G401 (cell line): ENCODE measurements at regions not wholly inside any gene's neighbourhood (a gene's known extent, or its start where the extent isn't known, plus 50 kb on each side); places are given as distances from the start of the nearest gene placed in this dataset.
"Not testable (repeated sequence)": the region's sequence is repeated elsewhere in the genome, so short reads cannot be mapped to it uniquely, and the experiment has no call there.

ENCODE experiments used
- DNase-seq: peaks from one replicate; pipeline ENCODE4 v3.0.0-alpha.2; 2015; ENCODE audit warnings: low spot score
- in situ Hi-C: cut with HindIII; loops from 2 replicates; pipeline ENCODE4 v1.10.0; 2016; ENCODE audit warnings: low sequenced_read_pairs, mixed read lengths

DNA sequence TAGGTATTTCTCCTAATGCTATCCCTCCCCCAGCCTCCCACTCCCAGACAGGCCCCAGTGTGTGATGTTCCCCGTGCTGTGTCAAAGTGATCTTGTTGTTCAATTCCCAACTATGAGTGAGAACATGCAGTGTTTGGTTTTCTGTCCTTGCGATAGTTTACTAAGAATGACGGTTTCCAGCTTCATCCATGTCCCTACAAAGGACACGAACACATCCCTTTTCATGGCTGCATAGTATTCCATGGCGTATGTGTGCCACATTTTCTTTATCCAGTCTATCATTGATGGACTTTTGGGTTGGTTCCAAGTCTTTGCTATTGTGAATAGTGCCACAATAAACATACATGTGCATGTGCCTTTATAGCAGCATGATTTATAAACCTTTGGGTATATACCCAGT is 999.3 kb upstream of the ZEB2 start:
- DNase-seq, in situ Hi-C loops: not testable (repeated sequence)

DNA sequence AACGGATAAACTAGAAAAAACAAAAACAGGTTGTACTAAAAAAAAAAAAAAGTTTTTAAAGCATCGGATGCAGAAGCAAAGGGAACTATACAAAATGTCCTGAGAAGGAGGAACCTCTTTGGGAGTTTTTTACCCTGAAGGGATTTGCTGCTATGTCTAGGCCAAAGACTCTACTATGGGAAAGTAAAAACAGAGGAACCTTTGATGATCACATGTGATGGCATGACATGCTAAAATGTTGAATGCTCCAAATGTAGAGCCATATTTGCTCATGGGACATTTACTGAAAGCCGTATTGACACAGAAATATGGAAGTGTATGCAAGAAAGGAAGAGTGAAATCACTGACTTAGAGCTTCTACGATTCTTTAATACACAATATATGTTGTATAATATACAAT is 992.0 kb upstream of the ZEB2 start:
- in situ Hi-C loops: no loop called here
- no peak for DNase-seq

DNA sequence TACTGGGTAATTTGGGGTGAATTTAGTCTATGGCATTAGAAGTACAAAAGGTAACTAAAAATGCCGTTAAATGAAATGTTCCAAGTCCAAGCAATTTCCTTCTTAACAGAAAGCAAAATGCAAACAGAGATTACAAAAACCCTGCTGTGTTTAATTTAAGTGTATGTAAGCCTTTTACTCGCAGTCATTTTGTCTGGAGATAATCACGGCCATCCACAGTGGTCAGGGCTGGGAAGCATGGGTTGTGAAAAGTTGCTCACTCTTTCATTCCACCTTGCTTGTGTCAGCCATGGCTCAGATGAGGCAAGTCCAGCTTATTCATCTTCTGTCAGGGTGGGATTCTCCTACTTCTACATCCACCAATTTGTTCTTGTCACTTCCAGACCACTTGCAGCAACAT is 983.6 kb upstream of the ZEB2 start:
- no peak for DNase-seq
- in situ Hi-C loops: no loop called here

DNA sequence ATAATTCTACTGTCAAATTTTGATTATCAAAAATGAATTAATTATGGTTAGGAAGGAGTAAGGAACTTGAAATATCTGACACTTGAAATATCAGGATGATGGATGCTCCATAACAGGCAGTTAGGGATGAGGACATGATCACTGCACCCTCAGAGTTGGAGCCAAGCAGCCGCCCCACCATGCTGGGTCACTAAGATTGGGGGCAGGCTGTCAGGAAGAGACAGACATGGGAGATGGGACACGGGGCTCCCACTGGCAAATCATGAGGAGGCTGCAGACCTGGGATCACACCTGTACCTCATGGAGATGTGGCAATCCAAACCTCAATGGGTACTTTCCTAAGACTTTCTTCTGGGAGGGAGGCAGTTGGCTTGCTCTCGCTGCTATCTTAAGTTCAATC is 982.0 kb upstream of the ZEB2 start:
- in situ Hi-C loops: no loop called here
- DNase-seq: no peak

DNA sequence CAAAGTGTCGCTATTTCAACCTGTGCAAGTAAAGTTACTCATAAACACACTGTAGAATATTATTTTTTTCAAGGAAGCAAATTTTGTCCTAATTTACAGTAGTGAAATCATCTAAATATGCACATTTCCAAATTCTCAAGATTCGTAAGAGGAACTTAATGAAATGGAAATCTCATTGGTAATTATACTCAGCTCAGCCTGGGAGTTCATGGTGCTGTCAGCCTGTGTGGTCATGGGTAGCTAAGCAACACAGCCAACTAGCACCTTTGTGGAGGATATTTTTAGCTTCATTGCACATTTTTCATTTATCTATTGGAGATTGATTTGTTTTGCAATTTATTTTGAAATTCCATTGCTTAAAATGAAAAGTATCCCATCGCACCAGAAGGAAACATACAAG is 975.7 kb upstream of the ZEB2 start:
- in situ Hi-C loops: no loop called here
- DNase-seq: no peak

DNA sequence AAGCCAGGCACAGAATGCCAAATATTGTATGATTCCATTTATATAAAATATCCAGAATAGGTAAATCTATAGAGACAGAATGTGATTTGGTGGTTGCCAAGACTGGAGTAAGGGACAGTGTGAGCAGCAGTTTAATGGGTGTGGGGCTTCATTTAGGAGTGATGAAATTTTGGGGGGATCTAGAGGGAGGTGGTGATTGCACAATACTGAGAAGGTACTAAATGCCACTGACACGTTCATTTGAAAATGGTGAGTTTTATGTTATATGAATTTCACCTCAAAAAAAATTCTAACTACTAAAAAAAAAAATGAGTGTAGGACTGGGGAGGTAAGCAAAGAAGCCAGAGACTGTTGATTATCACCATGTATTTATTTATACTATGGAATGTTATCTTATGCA is 974.5 kb upstream of the ZEB2 start:
- in situ Hi-C loops: no loop called here
- DNase-seq: no peak

DNA sequence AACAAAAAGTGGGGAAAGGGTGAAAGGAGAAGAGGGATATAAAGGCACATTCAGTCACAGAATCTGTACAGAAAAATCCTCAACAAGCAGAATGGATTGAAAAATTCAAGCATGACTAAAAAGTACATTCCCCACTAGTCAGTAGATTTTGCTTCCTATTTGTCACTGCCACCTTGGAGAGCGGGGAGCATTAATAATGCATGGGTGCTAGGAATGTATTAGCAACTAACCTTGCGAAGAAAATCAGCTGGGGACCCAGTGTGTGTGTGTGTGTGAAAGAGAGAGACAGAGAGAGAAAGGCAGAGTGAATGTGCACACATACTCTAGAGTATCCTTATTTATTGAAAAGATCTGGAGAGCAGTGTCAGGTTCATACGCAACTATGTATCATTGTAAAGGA is 968.7 kb upstream of the ZEB2 start:
- in situ Hi-C loops: no loop called here
- no peak for DNase-seq

DNA sequence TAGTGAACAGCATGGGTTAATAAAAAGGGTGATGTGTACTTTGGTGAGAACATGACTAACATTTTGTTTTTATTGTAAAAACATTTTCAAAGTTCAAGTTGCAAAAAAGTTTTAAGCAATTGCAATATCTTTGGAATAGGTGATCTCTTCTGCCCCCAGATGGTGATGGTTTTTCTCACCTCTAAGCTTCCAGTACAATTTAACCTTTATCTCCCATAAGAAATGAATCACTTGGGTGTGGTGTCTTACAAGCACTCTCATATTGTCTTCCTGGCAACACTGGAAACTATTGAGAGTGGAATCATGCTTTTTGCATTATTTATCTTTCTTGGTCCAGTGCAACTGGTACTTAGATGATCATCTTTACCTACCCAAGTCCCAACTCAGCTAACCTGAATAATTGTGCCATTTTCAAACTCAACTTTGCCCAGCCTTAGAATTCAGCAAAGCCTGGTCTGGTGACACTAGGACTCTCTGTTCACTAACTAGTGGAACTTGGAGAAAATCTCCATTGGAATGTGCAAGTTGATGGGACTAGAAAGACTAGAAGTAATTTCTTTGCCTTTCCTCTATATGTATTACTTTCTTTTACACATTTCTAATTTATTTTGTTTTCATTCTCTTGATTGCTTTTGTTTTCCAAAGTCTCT is 964.7 kb upstream of the ZEB2 start:
- in situ Hi-C loops: no loop called here

DNA sequence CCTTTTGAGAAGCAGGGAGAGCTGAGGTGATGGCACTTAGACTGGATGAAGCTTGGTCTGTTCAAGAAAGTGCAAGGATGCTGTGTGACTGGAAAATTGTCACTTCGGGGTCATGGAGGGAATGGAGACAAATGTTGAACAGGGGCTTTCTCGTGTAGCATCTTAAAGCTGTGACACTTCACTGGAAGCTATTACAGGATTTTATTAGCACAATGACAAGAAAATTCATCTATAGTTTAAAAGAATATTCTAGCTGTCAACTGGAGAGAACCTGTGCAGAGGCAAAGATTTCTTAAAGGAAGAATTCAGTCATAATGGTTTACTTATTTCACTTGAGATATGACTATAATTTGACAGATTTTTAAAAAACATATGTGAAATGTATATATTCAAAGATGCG is 963.9 kb upstream of the ZEB2 start:
- in situ Hi-C loops: no loop called here
- DNase-seq: no peak

More for the DNA sequence above, 964.7 kb upstream of the ZEB2 start:
- no peak for DNase-seq

DNA sequence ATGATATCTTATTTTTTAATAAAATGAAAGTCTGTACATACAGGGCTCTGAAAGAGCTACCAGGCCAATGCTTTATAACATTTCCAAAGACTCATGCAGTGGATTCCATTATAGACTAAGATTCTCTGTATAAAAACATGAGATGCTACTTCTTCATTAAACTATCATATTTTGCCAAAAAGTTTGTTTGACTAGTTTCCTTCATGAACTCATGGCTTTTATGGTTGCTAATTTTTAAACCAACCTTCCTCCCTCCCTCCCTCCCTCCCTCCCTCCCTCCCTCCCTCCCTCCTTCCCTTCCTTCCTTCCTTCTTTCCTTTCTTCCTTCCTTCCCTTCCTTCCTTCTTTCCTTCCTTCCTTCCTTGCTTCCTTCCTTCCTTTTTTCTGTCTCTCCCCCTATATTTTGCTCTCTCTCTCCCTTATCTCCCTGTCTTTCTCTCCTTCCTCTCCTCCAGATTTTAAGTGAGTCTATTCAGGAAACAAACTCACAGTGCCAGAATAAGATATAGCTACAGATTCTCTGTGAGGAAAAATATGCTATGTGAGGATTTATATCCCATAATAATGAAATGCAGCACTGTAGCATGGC is 961.5 kb upstream of the ZEB2 start:
- DNase-seq: no peak
- in situ Hi-C loops: no loop called here

DNA sequence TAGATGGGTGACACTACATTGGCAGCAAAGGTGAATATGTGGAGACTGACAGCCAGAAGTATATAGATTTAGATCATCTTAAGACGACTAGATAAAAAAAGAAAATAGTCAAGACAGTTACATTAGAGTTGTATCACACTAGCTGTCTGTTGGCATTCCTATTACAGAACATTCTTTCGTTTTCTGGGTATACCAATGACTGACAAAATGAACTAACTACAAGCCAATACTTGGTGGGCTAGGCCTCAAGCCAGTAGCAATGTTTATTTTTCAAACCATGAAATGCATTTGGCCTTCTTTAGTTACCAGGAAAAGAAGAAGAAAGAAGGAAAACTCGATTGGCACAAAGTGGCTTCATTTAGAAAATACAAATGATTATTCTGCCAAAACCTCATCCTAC is 944.9 kb upstream of the ZEB2 start:
- no peak for DNase-seq
- in situ Hi-C loops: no loop called here

DNA sequence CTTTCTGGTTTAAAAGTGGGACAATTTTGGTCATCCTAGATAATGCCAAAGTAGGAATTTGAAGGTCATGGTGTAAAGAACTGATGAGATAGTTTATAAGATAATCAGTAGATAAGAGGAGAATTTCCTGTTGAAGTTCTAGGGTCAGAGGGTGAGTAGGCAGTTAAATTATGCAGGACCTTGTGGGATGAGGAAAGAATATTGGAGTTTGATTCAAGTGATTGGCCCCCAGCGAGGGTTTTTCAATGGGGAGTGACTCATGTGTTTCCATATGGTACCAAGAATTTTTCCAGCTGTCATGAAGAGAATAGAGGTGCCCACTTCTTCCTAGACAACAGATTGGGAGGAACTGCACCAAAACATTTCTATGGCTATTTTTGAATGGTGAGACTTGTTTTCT is 940.2 kb upstream of the ZEB2 start:
- in situ Hi-C loops: no loop called here

DNA sequence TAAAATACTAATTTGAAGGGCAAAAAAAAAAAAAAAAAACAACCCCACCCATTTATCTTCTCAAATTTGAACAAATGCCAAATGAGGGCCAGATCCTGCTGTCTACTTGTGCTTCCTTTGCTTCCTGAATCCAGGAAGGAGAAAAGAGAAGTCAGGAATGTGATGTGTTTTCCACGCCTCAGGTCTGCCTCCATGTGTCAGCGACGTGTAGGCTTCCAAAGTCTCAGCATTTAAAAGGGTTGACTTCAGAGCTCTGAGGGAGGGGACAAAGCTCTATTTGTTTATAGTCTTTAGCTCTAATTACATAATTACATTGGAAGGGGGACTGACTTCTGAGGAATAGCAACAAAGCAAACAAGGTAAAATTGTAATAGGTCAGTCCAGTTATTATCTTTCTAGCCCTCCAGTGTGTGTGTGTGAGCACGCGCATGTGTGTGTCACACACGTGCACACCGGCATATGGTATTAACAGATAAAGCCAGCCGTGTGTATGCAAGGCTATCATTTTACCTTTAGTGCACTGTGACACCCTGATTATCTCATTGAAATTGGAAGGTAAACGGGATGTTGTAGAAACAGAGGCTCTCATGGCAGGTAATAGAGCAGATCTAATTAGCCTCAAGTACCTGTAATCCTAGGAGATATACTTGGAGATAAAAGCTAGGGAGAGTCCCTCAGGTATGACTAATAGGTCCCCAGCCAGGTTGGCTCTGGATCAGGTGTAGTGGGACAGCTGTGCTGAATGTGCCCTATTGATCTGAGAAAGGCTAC is 911.4 kb upstream of the ZEB2 start:
- no peak for DNase-seq
- in situ Hi-C loops: no loop called here

More for the DNA sequence above, 940.2 kb upstream of the ZEB2 start:
- DNase-seq: no peak

DNA sequence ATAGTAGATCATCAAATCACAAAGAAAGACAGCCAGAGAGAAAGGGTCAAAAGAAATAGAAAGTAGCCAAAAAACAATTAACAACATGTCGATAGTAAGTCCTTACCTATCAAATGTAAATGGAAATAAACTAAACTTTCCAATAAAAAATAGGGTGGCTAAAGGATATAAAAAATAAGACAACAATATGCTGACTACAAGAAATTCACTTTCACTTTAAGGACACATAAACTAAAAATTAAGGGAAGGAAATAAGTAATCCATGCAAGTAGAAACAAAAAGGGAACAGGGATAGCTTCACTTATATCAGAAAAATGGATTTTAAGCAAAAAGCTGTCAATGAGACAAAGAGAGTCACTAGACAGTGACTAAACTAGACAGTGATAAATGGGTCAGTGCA is 903.9 kb upstream of the ZEB2 start:
- DNase-seq: no peak
- in situ Hi-C loops: no loop called here

DNA sequence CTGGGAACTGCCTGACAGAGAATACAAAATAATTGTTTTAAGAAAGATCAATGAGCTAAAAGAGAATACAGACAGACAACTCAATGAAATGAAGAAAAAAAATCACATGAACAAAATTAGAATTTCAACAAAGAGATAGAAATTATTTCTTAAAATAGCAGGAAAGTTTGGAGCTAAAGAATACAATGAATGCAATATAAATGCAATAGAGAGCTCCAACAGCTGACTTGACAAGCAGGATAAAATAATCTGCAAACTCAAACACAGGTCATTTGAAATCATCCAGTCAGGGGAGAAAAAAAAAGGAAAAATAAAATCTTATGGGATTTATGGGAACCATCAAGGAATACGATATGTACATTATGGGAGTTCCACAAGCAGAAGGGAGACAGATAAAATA is 902.7 kb upstream of the ZEB2 start:
- no peak for DNase-seq
- in situ Hi-C loops: no loop called here

DNA sequence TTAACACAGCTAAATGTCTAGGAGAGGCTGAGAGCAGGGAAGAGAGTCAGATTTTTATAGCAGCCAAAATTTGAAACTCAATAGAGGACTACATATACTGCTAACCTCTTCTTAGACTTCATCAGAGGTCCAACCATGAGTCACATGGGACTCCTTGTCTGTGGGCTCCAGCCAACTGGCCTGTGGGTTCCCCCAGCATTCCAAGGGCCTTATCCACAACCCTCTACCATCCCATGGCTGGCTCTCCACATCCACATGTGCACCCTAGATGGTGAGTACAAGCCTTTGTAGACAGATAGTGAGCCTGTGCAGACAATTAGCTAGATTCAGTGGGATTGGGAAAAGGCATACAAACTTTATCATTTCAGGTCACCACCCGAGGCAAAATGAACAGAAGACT is 901.9 kb upstream of the ZEB2 start:
- DNase-seq: no peak
- in situ Hi-C loops: no loop called here

DNA sequence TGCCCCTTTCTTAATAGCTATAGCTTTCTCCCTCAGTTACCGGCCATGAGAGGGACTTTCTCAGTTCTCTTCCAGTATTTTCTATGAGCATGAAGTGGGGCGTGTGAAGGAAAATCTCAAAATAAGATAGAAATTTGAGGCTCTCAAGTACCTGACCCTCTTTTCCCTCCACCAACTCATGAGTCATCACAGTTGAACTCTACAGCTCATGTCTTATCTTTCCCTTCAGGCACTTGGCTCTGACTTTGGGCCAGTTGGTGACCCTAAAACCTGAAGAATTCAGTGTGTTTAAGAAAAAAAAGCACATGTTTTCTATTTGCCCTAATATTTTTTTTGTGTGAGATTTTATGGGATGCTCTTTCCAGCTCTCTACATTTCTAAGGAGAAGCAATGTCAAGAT is 896.7 kb upstream of the ZEB2 start:
- no peak for DNase-seq
- in situ Hi-C loops: no loop called here

DNA sequence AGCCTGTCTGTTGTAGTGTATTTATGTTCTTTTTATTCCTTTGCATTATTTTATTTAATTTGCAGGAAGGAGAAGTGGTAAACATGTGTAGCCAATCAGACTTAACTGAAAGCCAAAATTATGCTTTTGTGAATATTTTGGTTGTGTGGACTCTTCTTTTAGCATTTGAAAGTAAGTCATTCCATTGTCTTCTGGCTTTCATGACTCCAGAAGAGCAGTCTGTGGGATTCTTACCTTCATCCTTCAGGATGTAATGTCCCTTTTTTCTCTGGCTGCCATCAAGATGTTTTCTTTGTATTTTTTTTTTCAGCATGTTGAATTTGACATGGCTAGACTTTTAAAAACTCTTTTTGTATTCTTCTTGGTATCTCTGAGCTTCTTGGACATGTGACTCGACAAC is 895.2 kb upstream of the ZEB2 start:
- in situ Hi-C loops: no loop called here
- DNase-seq: no peak

DNA sequence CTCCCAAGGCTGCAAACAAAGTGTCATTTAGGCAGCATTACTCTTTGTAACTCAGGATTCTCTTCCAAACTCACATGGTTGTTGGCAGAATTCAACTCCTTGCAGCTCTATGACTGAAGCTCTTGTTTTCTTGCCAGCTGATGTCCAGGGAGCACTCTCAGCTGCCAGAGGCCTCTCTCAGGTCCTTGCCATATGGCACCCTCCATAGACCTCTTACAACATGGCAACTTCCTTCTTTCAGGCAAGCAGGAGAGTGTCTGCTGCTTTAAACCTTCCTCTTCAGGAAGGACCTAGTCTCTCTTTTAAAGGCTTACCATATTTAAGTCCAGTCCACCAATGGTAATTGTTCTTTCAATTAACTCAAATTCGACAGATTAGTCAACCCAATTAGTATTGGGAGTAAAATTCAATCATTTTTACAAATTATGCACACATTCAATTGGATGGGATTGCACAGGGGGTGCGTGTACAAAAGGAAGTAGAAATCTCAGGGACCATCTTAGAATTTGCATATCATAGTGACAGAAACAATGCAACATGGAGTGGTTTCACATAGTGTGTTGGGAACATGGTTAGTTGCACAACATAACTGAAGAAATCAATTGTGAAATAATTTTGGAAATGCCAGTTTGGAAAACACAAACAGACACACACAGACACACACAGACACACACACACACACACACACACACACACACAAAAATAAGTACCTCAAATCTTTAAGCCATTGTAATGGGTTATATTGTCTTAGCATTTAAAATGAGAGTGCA is 893.5 kb upstream of the ZEB2 start:
- in situ Hi-C loops: no loop called here

DNA sequence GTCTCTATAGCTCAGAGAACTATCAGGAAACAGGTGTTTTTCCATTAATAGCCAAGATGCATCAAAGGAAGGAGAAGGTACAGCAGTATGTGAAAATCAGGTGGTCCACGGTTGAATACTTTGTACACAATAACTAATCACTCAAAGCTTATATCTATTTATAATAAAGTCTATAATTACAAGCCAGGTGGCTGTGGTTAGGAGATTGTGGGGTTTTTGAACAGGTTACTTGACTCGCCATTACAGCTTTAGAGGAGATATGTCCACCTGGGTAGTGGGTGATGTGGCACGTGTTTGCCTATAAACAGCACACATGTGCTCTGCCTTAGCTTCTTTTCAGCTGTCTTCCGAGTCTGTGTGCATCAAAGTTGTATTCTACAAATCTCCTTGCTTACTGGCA is 892.2 kb upstream of the ZEB2 start:
- DNase-seq: no peak
- in situ Hi-C loops: no loop called here

More for the DNA sequence above, 893.5 kb upstream of the ZEB2 start:
- DNase-seq: no peak
